H9 (cell line): ENCODE measurements at regions not wholly inside any gene's neighbourhood (a gene's known extent, or its start where the extent isn't known, plus 50 kb on each side); places are given as distances from the start of the nearest gene placed in this dataset.

Source experiments
- DNase-seq: peaks from one replicate; pipeline ENCODE4 v3.0.0-alpha.2; 2017
- H2AFZ ChIP-seq: one replicate; pipeline ENCODE4 v1.6.1; 2013; ENCODE audit warnings: mild to moderate bottlenecking, low read length, control low read depth, moderate library complexity
- H2AK5ac ChIP-seq: 2 replicates; pipeline ENCODE4 v1.6.1; 2013; ENCODE audit warnings: low read length, control low read depth, mixed read lengths; ENCODE audit not compliant: insufficient read length
- H2BK120ac ChIP-seq: one replicate; pipeline ENCODE4 v1.6.1; 2013; ENCODE audit warnings: low read depth, mild to moderate bottlenecking, low read length, control low read depth, inconsistent platforms; ENCODE audit not compliant: poor library complexity, severe bottlenecking
- H2BK12ac ChIP-seq: 2 replicates; pipeline ENCODE4 v1.6.1; 2013; ENCODE audit warnings: low read length, control low read depth, mixed read lengths, low read depth; ENCODE audit not compliant: insufficient read length
- H2BK15ac ChIP-seq: 2 replicates; pipeline ENCODE4 v1.6.1; 2013; ENCODE audit warnings: low read depth, low read length, control low read depth
- H2BK20ac ChIP-seq: one replicate; pipeline ENCODE4 v1.6.1; 2013; ENCODE audit warnings: low read depth, mild to moderate bottlenecking, low read length, control low read depth, inconsistent platforms; ENCODE audit not compliant: poor library complexity, severe bottlenecking
- H2BK5ac ChIP-seq: 2 replicates; pipeline ENCODE4 v1.6.1; 2013; ENCODE audit warnings: low read length, control low read depth, mixed read lengths; ENCODE audit not compliant: insufficient read length
- H3K14ac ChIP-seq: 2 replicates; pipeline ENCODE4 v1.6.1; 2013; ENCODE audit warnings: low read length, control low read depth; ENCODE audit not compliant: insufficient read depth
- H3K18ac ChIP-seq: 2 replicates; pipeline ENCODE4 v1.6.1; 2013; ENCODE audit warnings: low read depth, mild to moderate bottlenecking, mixed read lengths, low read length, control low read depth; ENCODE audit not compliant: insufficient read length
- H3K23ac ChIP-seq: 2 replicates; pipeline ENCODE4 v1.6.1; 2013; ENCODE audit warnings: low read length, control low read depth, mixed read lengths, low read depth; ENCODE audit not compliant: insufficient read length
- H3K23me2 ChIP-seq: 2 replicates; pipeline ENCODE4 v1.6.1; 2013; ENCODE audit warnings: low read depth, mild to moderate bottlenecking, mixed read lengths, low read length, control low read depth; ENCODE audit not compliant: insufficient read length, poor library complexity, severe bottlenecking
- H3K27ac ChIP-seq: 2 replicates; pipeline ENCODE4 v1.5.1; 2013; ENCODE audit warnings: low read length, control low read depth, mixed read lengths, low read depth; ENCODE audit not compliant: insufficient read length
- H3K27me3 ChIP-seq: 2 replicates; pipeline ENCODE4 v1.6.1; 2013; ENCODE audit warnings: low read length, control low read depth, inconsistent platforms; ENCODE audit not compliant: insufficient read depth
- H3K4ac ChIP-seq: 2 replicates; pipeline ENCODE4 v1.6.1; 2013; ENCODE audit warnings: low read depth, mild to moderate bottlenecking, control low read depth, inconsistent platforms, low read length, moderate library complexity
- H3K4me1 ChIP-seq: 2 replicates; pipeline ENCODE4 v1.6.1; 2013; ENCODE audit warnings: low read length, control low read depth, inconsistent platforms; ENCODE audit not compliant: insufficient read depth
- H3K4me2 ChIP-seq: 2 replicates; pipeline ENCODE4 v1.6.1; 2013; ENCODE audit warnings: low read length, control low read depth, mixed read lengths; ENCODE audit not compliant: insufficient read length, insufficient read depth
- H3K56ac ChIP-seq: 2 replicates; pipeline ENCODE4 v1.6.1; 2013; ENCODE audit warnings: low read depth, mild to moderate bottlenecking, mixed read lengths, low read length, control low read depth; ENCODE audit not compliant: insufficient read length
- H3K79me1 ChIP-seq: 2 replicates; pipeline ENCODE4 v1.6.1; 2013; ENCODE audit warnings: low read depth, mild to moderate bottlenecking, moderate library complexity, low read length, control low read depth, inconsistent platforms; ENCODE audit not compliant: insufficient read depth, poor library complexity, severe bottlenecking
- H3K79me2 ChIP-seq: 2 replicates; pipeline ENCODE4 v1.6.1; 2013; ENCODE audit warnings: low read length, control low read depth, inconsistent platforms; ENCODE audit not compliant: insufficient read depth
- H3K9ac ChIP-seq: 2 replicates; pipeline ENCODE4 v1.6.1; 2013; ENCODE audit warnings: low read length, control low read depth, mixed read lengths; ENCODE audit not compliant: insufficient read length; ENCODE audit errors: extremely low read depth
- H3K9me3 ChIP-seq: one replicate; pipeline ENCODE4 v1.6.1; 2013; ENCODE audit warnings: low read depth, low read length, inconsistent platforms; ENCODE audit not compliant: control insufficient read depth
- H3T11ph ChIP-seq: one replicate; pipeline ENCODE4 v1.6.1; 2013; ENCODE audit warnings: mild to moderate bottlenecking, low read length, control low read depth, inconsistent platforms
- H4K20me1 ChIP-seq: one replicate; pipeline ENCODE4 v1.6.1; 2013; ENCODE audit not compliant: control insufficient read depth, insufficient read length, insufficient read depth
- H4K5ac ChIP-seq: 2 replicates; pipeline ENCODE4 v1.6.1; 2013; ENCODE audit warnings: low read depth, mild to moderate bottlenecking, mixed read lengths, low read length, control low read depth; ENCODE audit not compliant: insufficient read length
- H4K8ac ChIP-seq: replicated peaks from 2 replicates; pipeline ENCODE4 v1.6.1; 2013; ENCODE audit warnings: low read length, control low read depth, mixed read lengths, low read depth; ENCODE audit not compliant: insufficient read length
- H4K91ac ChIP-seq: 2 replicates; pipeline ENCODE4 v1.6.1; 2013; ENCODE audit warnings: low read depth, mild to moderate bottlenecking, moderate library complexity, mixed read lengths, low read length, control low read depth; ENCODE audit not compliant: insufficient read length
- H3K27ac Mint-ChIP-seq, 3 experiments: 2 replicates in 2 of 3; 3 replicates in 1 of 3; pipeline ENCODE4 v1.8.0; 2020 to 2021; ENCODE audit warnings: mixed read lengths in 3 of 3, mild to moderate bottlenecking in 1 of 3, moderate library complexity in 1 of 3
- H3K27me3 Mint-ChIP-seq: 2 replicates; pipeline ENCODE4 v1.8.0; 2021; ENCODE audit warnings: low read depth, mild to moderate bottlenecking, moderate library complexity, mixed read lengths
- H3K36me3 Mint-ChIP-seq, 3 experiments: 2 replicates in 2 of 3; 3 replicates in 1 of 3; pipeline ENCODE4 v1.8.0; 2020 to 2021; ENCODE audit warnings: low read depth in 3 of 3, mixed read lengths in 3 of 3; ENCODE audit not compliant: insufficient read depth in 1 of 3
- H3K4me1 Mint-ChIP-seq, 2 experiments: 2 replicates each; pipeline ENCODE4 v1.8.0; 2020; ENCODE audit warnings: mixed read lengths in 2 of 2
- H3K4me3 Mint-ChIP-seq, 2 experiments: 2 replicates in 1 of 2; 3 replicates in 1 of 2; pipeline ENCODE4 v1.8.0; 2020 to 2021; ENCODE audit warnings: mild to moderate bottlenecking in 2 of 2, mixed read lengths in 2 of 2, moderate library complexity in 1 of 2
- H3K9me3 Mint-ChIP-seq, 2 experiments: 2 replicates in 1 of 2; 3 replicates in 1 of 2; pipeline ENCODE4 v1.8.0; 2020; ENCODE audit warnings: mild to moderate bottlenecking in 2 of 2, mixed read lengths in 2 of 2, moderate library complexity in 1 of 2
- CTCF ChIP-seq: fragments of 200-600 bp; sonication (generic); conservative IDR thresholded peaks from 3 replicates; pipeline ENCODE4 v1.8.0; 2021; ENCODE audit warnings: antibody characterized with exemption, mild to moderate bottlenecking

- Histone ChIP-seq H2AFZ (no peak overlapping the region), H3K4me1 (no peaks in the 10 kb centered on the region), H2BK5ac (no peak overlapping the region), H3K9me3 (no peaks in the 10 kb centered on the region), H4K5ac (no peak overlapping the region), H3K4ac (no peak overlapping the region), H3K23ac (no peak overlapping the region), H3K79me2 (no peaks in the 10 kb centered on the region), H4K8ac (no peak overlapping the region), H3K4me2 (no peak overlapping the region), H3K14ac (no peak overlapping the region), H3K9ac (no peak overlapping the region), H4K91ac (no peak overlapping the region), H3T11ph (no peak overlapping the region), H2BK20ac (no peak overlapping the region), H2BK12ac (no peak overlapping the region), H3K27ac (no peak overlapping the region), H3K27me3 (no peaks in the 10 kb centered on the region), H2BK120ac (no peak overlapping the region), H4K20me1 (no peaks in the 10 kb centered on the region), H2AK5ac (no peak overlapping the region), H3K18ac (no peak overlapping the region), H2BK15ac (no peak overlapping the region), H3K56ac (no peak overlapping the region), H3K23me2 (no peaks in the 10 kb centered on the region), H3K79me1 (no peaks in the 10 kb centered on the region)
- no peak for DNase-seq
- Mint-ChIP-seq H3K4me1 (peaks cover 4 to 5% of the 10 kb centered on the region in 2 experiments; a peak in 3 of 4 replicates), H3K9me3 (peaks cover 11 to 18% of the 10 kb centered on the region in 2 experiments), H3K27me3 (peaks cover 3% of the 10 kb centered on the region; the same call in 1 of the 2 replicates), H3K4me3 (no peak overlapping the region), H3K27ac (no peak overlapping the region), H3K36me3 (peaks cover 12 to 13% (median 12%) of the 10 kb centered on the region in 3 experiments)
- TF ChIP-seq CTCF: no peak
Measured at GRCh38 chr10:21199501-21199900, 302.4 kb upstream of the NEBL start.
